H9 (cell line): ENCODE measurements at regions not wholly inside any gene's neighbourhood (a gene's known extent, or its start where the extent isn't known, plus 50 kb on each side); places are given as distances from the start of the nearest gene placed in this dataset.
A peak's percentile ranks its signal among the peaks of the same experiment; 100 is the strongest.

Source experiments
- DNase-seq: peaks from one replicate; pipeline ENCODE4 v3.0.0-alpha.2; 2017
- H2AFZ ChIP-seq: one replicate; pipeline ENCODE4 v1.6.1; 2013; ENCODE audit warnings: mild to moderate bottlenecking, low read length, control low read depth, moderate library complexity
- H2AK5ac ChIP-seq: 2 replicates; pipeline ENCODE4 v1.6.1; 2013; ENCODE audit warnings: low read length, control low read depth, mixed read lengths; ENCODE audit not compliant: insufficient read length
- H2BK120ac ChIP-seq: one replicate; pipeline ENCODE4 v1.6.1; 2013; ENCODE audit warnings: low read depth, mild to moderate bottlenecking, low read length, control low read depth, inconsistent platforms; ENCODE audit not compliant: poor library complexity, severe bottlenecking
- H2BK12ac ChIP-seq: 2 replicates; pipeline ENCODE4 v1.6.1; 2013; ENCODE audit warnings: low read length, control low read depth, mixed read lengths, low read depth; ENCODE audit not compliant: insufficient read length
- H2BK15ac ChIP-seq: 2 replicates; pipeline ENCODE4 v1.6.1; 2013; ENCODE audit warnings: low read depth, low read length, control low read depth
- H2BK20ac ChIP-seq: one replicate; pipeline ENCODE4 v1.6.1; 2013; ENCODE audit warnings: low read depth, mild to moderate bottlenecking, low read length, control low read depth, inconsistent platforms; ENCODE audit not compliant: poor library complexity, severe bottlenecking
- H2BK5ac ChIP-seq: 2 replicates; pipeline ENCODE4 v1.6.1; 2013; ENCODE audit warnings: low read length, control low read depth, mixed read lengths; ENCODE audit not compliant: insufficient read length
- H3K14ac ChIP-seq: 2 replicates; pipeline ENCODE4 v1.6.1; 2013; ENCODE audit warnings: low read length, control low read depth; ENCODE audit not compliant: insufficient read depth
- H3K18ac ChIP-seq: 2 replicates; pipeline ENCODE4 v1.6.1; 2013; ENCODE audit warnings: low read depth, mild to moderate bottlenecking, mixed read lengths, low read length, control low read depth; ENCODE audit not compliant: insufficient read length
- H3K23ac ChIP-seq: 2 replicates; pipeline ENCODE4 v1.6.1; 2013; ENCODE audit warnings: low read length, control low read depth, mixed read lengths, low read depth; ENCODE audit not compliant: insufficient read length
- H3K23me2 ChIP-seq: 2 replicates; pipeline ENCODE4 v1.6.1; 2013; ENCODE audit warnings: low read depth, mild to moderate bottlenecking, mixed read lengths, low read length, control low read depth; ENCODE audit not compliant: insufficient read length, poor library complexity, severe bottlenecking
- H3K27ac ChIP-seq: 2 replicates; pipeline ENCODE4 v1.5.1; 2013; ENCODE audit warnings: low read length, control low read depth, mixed read lengths, low read depth; ENCODE audit not compliant: insufficient read length
- H3K27me3 ChIP-seq: 2 replicates; pipeline ENCODE4 v1.6.1; 2013; ENCODE audit warnings: low read length, control low read depth, inconsistent platforms; ENCODE audit not compliant: insufficient read depth
- H3K4ac ChIP-seq: 2 replicates; pipeline ENCODE4 v1.6.1; 2013; ENCODE audit warnings: low read depth, mild to moderate bottlenecking, control low read depth, inconsistent platforms, low read length, moderate library complexity
- H3K4me1 ChIP-seq: 2 replicates; pipeline ENCODE4 v1.6.1; 2013; ENCODE audit warnings: low read length, control low read depth, inconsistent platforms; ENCODE audit not compliant: insufficient read depth
- H3K4me2 ChIP-seq: 2 replicates; pipeline ENCODE4 v1.6.1; 2013; ENCODE audit warnings: low read length, control low read depth, mixed read lengths; ENCODE audit not compliant: insufficient read length, insufficient read depth
- H3K56ac ChIP-seq: 2 replicates; pipeline ENCODE4 v1.6.1; 2013; ENCODE audit warnings: low read depth, mild to moderate bottlenecking, mixed read lengths, low read length, control low read depth; ENCODE audit not compliant: insufficient read length
- H3K79me1 ChIP-seq: 2 replicates; pipeline ENCODE4 v1.6.1; 2013; ENCODE audit warnings: low read depth, mild to moderate bottlenecking, moderate library complexity, low read length, control low read depth, inconsistent platforms; ENCODE audit not compliant: insufficient read depth, poor library complexity, severe bottlenecking
- H3K79me2 ChIP-seq: 2 replicates; pipeline ENCODE4 v1.6.1; 2013; ENCODE audit warnings: low read length, control low read depth, inconsistent platforms; ENCODE audit not compliant: insufficient read depth
- H3K9ac ChIP-seq: 2 replicates; pipeline ENCODE4 v1.6.1; 2013; ENCODE audit warnings: low read length, control low read depth, mixed read lengths; ENCODE audit not compliant: insufficient read length; ENCODE audit errors: extremely low read depth
- H3K9me3 ChIP-seq: one replicate; pipeline ENCODE4 v1.6.1; 2013; ENCODE audit warnings: low read depth, low read length, inconsistent platforms; ENCODE audit not compliant: control insufficient read depth
- H3T11ph ChIP-seq: one replicate; pipeline ENCODE4 v1.6.1; 2013; ENCODE audit warnings: mild to moderate bottlenecking, low read length, control low read depth, inconsistent platforms
- H4K20me1 ChIP-seq: one replicate; pipeline ENCODE4 v1.6.1; 2013; ENCODE audit not compliant: control insufficient read depth, insufficient read length, insufficient read depth
- H4K5ac ChIP-seq: 2 replicates; pipeline ENCODE4 v1.6.1; 2013; ENCODE audit warnings: low read depth, mild to moderate bottlenecking, mixed read lengths, low read length, control low read depth; ENCODE audit not compliant: insufficient read length
- H4K8ac ChIP-seq: replicated peaks from 2 replicates; pipeline ENCODE4 v1.6.1; 2013; ENCODE audit warnings: low read length, control low read depth, mixed read lengths, low read depth; ENCODE audit not compliant: insufficient read length
- H4K91ac ChIP-seq: 2 replicates; pipeline ENCODE4 v1.6.1; 2013; ENCODE audit warnings: low read depth, mild to moderate bottlenecking, moderate library complexity, mixed read lengths, low read length, control low read depth; ENCODE audit not compliant: insufficient read length
- H3K27ac Mint-ChIP-seq, 3 experiments: 2 replicates in 2 of 3; 3 replicates in 1 of 3; pipeline ENCODE4 v1.8.0; 2020 to 2021; ENCODE audit warnings: mixed read lengths in 3 of 3, mild to moderate bottlenecking in 1 of 3, moderate library complexity in 1 of 3
- H3K27me3 Mint-ChIP-seq: 2 replicates; pipeline ENCODE4 v1.8.0; 2021; ENCODE audit warnings: low read depth, mild to moderate bottlenecking, moderate library complexity, mixed read lengths
- H3K36me3 Mint-ChIP-seq, 3 experiments: 2 replicates in 2 of 3; 3 replicates in 1 of 3; pipeline ENCODE4 v1.8.0; 2020 to 2021; ENCODE audit warnings: low read depth in 3 of 3, mixed read lengths in 3 of 3; ENCODE audit not compliant: insufficient read depth in 1 of 3
- H3K4me1 Mint-ChIP-seq, 2 experiments: 2 replicates each; pipeline ENCODE4 v1.8.0; 2020; ENCODE audit warnings: mixed read lengths in 2 of 2
- H3K4me3 Mint-ChIP-seq, 2 experiments: 2 replicates in 1 of 2; 3 replicates in 1 of 2; pipeline ENCODE4 v1.8.0; 2020 to 2021; ENCODE audit warnings: mild to moderate bottlenecking in 2 of 2, mixed read lengths in 2 of 2, moderate library complexity in 1 of 2
- H3K9me3 Mint-ChIP-seq, 2 experiments: 2 replicates in 1 of 2; 3 replicates in 1 of 2; pipeline ENCODE4 v1.8.0; 2020; ENCODE audit warnings: mild to moderate bottlenecking in 2 of 2, mixed read lengths in 2 of 2, moderate library complexity in 1 of 2
- WGBS: extraction: QIAGEN DNeasy Blood & Tissue Kit; methylation state at CpG from one replicate; pipeline ENCODE4 v1.1.7; 2013; ENCODE audit warnings: missing lambda C conversion rate, low lambda C conversion rate, mixed read lengths; ENCODE audit not compliant: insufficient read length; ENCODE audit errors: extremely low coverage; 5-methylcytosine and 5-hydroxymethylcytosine counted together
- TF ChIP-seq, protein P1 (sequence below): fragments of 200-600 bp; sonication (generic); conservative IDR thresholded peaks from 3 replicates; pipeline ENCODE4 v1.8.0; 2021; ENCODE audit warnings: antibody characterized with exemption, mild to moderate bottlenecking

DNA sequence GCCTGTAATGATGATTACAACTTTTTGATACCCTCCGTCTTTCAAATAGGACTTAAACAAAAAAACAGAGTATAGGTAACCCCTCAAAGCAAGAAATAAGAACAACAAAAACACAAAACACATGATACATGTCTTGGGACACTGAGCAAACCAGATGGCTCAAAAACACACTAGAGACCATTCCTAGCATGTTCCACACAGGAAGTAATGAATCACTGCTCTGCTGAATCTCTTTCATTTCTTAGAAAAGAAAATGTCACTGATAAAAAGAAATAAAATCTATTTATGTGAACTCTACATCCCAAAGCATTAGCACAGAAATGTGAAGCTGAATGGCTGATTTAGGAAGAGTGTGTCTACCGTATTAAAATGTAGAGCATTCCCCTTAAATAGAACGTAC, 134.5 kb upstream of the IL15 start:
- Histone ChIP-seq H2BK20ac (no peak overlapping the region), H3K23ac (no peak overlapping the region), H4K5ac (no peak overlapping the region), H3K9ac (no peak overlapping the region), H3K18ac (no peak overlapping the region), H3K9me3 (no peaks in the 10 kb centered on the region), H2AK5ac (no peak overlapping the region), H3K4me2 (no peak overlapping the region), H2BK12ac (no peak overlapping the region), H2BK120ac (no peak overlapping the region), H2AFZ (no peak overlapping the region), H3K14ac (no peak overlapping the region), H2BK5ac (no peak overlapping the region), H3K23me2 (no peaks in the 10 kb centered on the region), H4K91ac (no peak overlapping the region), H3K79me1 (no peaks in the 10 kb centered on the region), H3K4me1 (no peaks in the 10 kb centered on the region), H3K79me2 (no peaks in the 10 kb centered on the region), H2BK15ac (no peak overlapping the region), H3K4ac (no peak overlapping the region), H3K56ac (no peak overlapping the region), H3T11ph (no peak overlapping the region), H3K27me3 (no peaks in the 10 kb centered on the region), H4K8ac (no peak overlapping the region), H3K27ac (no peak overlapping the region), H4K20me1 (no peaks in the 10 kb centered on the region)
- Mint-ChIP-seq H3K4me3 (no peak overlapping the region), H3K9me3 (peaks cover 5% of the 10 kb centered on the region in 2 experiments; a peak in 3 of 5 replicates), H3K4me1 (no peaks in the 10 kb centered on the region), H3K27ac (0 out of 7 replicates have a peak overlapping the region, but pooled peaks of 1 of the 3 experiments have one; percentile 51), H3K27me3 (no peaks in the 10 kb centered on the region), H3K36me3 (no peaks in the 10 kb centered on the region; a peak in 1 of 7 replicates)
- no peak for DNase-seq
- WGBS = no CpG with 5 or more reads among the region's 3 CpGs
- TF ChIP-seq, protein P1, sequence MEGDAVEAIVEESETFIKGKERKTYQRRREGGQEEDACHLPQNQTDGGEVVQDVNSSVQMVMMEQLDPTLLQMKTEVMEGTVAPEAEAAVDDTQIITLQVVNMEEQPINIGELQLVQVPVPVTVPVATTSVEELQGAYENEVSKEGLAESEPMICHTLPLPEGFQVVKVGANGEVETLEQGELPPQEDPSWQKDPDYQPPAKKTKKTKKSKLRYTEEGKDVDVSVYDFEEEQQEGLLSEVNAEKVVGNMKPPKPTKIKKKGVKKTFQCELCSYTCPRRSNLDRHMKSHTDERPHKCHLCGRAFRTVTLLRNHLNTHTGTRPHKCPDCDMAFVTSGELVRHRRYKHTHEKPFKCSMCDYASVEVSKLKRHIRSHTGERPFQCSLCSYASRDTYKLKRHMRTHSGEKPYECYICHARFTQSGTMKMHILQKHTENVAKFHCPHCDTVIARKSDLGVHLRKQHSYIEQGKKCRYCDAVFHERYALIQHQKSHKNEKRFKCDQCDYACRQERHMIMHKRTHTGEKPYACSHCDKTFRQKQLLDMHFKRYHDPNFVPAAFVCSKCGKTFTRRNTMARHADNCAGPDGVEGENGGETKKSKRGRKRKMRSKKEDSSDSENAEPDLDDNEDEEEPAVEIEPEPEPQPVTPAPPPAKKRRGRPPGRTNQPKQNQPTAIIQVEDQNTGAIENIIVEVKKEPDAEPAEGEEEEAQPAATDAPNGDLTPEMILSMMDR = no peak
